Hindlimb muscle (tissue), 1 donor: ENCODE measurements at regions not wholly inside any gene's neighbourhood (a gene's known extent, or its start where the extent isn't known, plus 50 kb on each side); places are given as distances from the start of the nearest gene placed in this dataset.

ENCODE experiments used
- DNase-seq: peaks from one replicate; pipeline ENCODE4 v3.0.0-alpha.2; 2013

DNA sequence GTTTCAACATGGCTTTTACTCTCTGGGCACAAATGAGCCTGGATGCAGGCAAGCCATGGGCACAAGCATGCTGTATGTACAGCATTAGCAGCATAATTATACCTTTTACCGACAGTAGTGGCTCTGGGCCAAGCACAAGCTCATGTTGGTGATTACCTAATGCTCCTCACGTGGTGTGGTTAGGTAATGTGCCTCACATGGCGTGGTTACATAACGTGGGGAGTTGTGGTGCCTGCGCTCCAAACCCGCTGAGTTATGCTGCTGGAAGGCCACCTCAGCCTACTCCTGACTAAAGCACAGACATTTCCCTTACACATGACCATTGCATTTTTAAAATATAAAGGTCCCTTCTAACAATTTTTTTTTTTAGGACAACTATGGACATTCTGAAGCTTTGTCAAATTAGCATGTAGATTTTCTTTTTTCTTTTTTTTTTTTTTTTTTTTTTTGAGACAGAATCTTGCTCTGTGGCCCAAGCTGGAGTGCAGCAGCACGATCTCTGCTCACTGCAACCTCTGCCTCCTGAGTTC, 794.0 kb downstream of the EFNA5 start:
- no peak for DNase-seq

DNA sequence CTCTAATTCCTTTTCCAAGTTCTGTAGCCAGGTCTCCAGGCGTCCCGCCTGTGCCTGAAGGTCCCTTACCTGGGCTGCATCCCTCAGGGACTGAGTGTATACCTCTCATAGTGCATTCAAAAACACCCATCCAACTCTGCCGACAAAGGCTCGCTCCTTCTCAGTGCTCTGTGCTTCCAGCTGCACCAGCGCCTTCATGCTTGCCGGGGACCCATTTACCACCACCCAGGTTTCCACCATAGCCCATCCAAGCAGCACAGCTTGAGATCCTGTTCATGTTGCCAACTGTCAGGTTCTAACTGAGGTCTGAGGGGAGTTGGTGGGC, 794.5 kb downstream of the EFNA5 start:
- DNase-seq = no peak

DNA sequence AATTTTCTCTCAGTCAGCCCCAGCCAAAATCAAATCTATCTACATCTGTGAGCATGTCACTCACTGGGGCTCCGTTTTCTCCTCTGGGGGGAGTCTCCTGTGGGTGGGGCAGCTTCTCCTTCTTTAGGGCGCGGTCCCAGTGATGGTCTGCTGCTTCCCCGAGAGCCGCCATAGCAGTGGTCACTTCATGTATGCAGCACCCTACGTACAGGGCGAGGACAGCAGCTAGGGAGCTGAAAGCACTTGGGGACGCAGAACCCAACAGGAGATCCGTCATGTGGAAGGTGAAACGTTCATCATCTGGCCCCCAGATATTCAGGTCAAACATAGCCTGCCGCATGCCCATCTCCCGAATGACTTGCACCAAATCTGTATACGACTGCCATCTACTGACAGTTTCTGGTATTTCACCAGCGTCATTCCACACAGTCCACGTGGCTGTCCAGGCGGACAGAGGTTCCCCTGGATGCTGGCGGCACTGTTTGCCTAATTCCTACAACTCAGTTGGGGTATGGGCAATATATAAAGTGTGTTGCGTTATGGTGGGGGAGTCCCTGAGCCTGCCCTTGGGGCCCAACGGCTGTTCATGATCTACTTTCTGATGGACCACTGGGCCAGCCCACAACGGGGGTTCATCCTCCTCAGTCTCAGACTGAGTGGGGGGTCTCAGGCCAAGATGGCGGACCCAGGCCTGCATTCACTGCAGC, 795.0 kb downstream of the EFNA5 start:
- no peak for DNase-seq

DNA sequence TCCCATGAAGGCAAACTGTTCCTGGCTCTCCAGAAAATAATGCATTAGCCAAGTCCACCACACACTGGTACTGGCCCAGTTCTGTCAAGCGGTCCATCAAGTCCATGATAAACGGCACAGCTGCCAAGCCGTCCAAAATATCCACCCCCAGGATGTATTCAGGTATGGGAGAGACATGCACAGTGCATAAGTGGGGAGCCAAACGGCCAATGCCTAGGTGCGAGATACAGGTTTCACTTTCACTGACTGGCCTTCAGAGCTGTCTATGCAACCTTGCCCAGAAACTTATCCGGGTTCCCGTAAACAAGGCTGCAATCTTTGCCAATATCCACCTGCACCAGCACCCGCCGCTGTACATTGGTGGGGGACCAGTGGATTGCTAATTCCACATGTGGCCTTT, 795.8 kb downstream of the EFNA5 start:
- no peak for DNase-seq

DNA sequence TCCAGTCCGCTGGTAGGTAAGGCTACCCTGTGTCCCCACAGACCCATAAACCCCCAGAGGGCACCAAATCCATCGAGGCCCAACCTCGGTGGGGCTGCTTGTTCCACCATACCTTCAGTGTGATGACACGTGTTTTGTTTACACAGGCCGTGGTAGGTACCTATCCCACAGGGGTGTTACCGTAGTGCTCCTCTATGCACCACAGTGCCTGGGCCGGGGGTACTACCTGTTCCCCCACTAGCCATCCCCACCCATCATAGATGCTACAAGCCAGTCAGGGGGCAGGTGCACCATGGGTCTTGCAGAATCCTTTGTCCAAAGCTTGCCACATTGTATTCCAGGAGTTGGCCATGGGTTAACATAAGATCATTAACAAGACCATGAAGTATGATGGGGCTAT, 796.2 kb downstream of the EFNA5 start:
- DNase-seq = no peak

DNA sequence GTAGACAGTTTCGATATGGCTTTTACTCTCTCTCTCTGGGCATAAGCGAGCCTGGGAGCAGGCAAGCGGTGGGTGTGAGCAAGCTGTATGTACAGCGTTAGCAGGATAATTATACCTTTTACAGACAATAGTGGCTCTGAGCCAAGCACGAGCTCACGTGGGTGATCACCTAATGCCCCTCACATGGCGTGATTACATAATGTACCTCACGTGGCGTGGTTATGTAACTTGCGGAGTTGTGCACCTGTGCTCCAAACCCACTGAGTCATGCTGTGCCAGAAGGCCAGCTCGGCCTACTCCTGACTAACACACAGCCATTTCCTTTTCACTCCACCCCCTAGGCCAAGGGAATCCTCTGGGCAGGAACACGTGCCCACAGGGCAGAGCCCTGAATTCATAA, 797.2 kb downstream of the EFNA5 start:
- no peak for DNase-seq

DNA sequence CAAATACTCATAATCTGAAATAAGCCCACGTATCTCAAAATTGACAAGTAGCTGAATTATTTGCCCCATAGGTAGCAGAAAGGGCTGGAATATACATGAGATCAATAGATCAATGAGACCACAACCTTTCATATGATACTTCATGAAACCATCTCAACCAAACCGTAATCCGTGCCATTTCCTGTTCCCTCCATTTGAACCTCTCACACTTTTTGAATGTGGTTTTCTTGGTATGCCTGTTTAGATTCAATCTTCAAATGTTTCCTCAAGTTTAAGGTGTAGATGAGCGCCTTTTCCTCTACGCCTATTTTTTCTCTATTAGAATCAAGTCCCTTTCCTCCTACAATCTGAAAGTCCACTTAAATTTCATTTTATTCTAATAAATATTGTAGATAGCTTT, 805.5 kb downstream of the EFNA5 start:
- DNase-seq = no peak

DNA sequence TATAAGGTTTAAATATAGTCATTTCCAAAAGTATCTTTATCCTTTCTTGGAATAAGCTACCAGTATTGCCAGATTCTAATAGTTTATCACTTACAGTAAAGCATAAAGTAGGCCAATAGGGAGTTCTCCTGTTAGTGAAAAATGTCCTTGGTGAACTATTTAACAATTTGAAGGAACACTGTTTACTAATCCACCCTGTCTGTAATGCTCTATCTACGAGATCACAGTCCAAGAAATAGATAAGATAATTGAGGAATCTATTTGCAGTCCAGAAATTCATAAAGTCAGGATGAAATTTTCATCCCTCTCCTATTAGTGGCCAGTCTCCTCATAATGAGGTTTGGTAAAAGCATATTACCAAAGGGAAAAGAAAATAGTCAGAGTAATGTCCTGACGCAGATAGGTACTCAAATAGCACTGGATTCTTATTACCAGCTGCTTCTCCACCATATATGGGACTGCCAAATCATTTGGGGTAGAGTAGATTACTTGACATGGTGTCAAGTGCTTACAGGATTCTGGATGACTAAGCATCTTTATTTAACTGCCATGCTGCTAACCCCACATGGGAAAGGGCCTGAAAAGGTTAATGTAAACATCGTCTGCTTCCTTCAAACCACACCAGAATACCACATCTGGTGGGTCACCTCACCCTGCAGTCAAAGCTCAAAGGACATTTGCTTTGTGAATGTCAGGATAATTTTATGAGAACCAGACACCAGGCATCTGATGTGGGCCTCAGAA, 808.1 kb downstream of the EFNA5 start:
- no peak for DNase-seq

DNA sequence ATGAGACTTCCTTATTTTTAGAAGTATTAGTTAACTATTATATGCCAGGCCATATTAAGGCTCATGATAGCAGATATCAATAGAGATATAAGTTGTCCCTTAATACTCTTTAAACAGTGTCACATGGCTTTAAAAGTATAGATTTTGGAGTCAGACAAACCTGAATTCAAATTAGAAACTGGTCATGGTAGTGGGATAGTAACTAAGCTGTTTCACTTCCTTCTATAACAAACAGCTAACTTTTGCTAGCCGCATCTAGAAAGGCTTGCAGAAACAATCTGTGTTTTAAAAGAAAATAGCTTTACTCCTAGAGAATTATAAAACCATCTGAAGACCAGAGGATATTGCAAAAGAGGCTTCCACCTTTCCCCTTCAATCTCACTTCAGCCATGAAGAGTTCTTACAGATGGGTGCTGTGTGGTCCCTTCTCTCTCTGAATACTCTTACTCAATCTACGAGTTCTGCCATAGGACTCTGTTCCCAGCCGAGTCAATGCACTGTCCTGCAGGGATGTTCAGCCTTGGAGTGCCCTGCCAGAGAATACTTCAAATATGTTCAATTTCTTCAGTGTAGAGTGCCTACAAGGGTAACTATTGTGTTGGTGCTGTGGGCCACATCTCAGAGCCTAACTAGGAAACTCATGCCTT, 810.2 kb downstream of the EFNA5 start:
- no peak for DNase-seq

DNA sequence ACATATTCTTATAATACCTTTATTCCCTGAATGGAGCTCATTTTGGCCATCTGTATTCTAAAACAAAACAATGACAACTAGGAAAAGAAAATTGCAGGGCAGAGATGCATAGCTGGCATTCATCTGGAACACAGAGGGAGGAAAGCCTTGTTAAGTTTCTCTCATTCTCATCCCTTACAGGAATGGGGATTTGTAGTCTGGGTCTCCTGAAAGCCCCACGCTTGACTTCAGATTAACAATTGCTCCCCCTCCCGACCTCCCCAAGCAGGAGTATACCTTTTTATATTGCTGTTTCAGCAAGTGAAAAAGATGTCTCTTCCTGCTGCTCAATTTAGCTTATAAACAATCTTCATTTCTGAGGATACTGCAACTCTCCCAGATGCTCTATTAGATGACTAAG, 812.1 kb downstream of the EFNA5 start:
- no peak for DNase-seq

DNA sequence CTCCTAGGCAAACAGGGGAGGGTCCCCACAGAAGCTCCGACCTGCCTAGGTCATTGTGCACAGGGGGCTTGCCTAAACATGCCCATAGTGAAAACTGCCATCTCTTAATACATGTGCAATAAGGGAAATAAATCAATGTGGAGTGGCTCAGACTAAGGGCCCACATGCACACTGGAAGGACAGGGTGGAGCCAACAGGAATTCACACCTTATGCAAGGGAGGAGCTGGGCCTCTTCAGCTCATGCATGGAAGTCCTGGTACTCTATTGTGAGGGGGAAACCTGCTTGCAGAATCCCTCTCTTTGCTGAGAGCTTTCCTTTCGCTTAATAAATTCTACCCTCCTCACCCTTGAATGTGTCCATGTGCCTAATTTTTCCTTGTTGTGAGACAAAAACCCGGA, 815.8 kb downstream of the EFNA5 start:
- no peak for DNase-seq

DNA sequence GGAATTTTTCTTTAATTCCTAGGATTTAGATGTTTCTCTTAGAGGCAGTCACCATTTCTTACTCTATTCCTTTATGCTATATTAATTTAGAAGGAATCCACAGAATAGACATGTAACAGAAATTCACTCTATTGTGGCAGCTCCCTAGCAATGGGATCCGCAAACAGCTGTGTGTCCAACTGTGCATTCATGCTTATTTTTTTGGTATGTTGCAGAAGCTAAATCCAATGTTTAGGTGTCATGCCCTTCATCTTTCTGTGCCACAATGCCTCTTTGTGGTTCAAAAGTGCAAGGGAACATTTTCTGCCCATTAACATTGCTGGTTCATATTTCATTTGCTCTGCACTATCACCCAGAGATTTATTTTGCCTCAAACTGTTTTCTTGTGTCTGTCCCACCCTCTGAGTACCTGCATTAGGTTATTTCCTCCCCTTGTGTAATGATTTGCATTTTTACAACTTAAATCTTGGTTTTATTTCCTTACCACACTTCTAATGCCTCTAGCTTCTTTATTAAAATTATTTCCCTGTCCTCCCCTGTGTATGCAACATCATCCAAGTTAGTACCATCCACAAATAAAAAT, 816.5 kb downstream of the EFNA5 start:
- no peak for DNase-seq

DNA sequence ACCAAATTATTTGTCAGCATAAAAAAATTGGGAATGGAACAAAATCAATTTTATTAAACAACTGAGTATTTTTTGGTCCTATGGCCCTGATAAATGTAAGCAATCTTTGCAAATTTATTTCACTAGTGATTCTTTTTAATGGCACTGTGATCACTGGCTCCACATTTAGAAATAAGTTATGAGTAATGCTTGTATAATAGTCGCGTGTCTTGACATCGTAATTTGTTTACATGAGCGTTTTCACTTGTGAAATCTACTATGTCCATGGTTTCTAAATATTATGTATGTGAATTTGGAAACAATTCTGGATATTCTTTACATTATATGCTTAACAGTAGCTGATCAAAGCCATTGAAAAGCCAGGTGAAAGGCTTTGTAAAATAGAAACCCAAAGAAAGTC, 817.5 kb downstream of the EFNA5 start:
- no peak for DNase-seq

DNA sequence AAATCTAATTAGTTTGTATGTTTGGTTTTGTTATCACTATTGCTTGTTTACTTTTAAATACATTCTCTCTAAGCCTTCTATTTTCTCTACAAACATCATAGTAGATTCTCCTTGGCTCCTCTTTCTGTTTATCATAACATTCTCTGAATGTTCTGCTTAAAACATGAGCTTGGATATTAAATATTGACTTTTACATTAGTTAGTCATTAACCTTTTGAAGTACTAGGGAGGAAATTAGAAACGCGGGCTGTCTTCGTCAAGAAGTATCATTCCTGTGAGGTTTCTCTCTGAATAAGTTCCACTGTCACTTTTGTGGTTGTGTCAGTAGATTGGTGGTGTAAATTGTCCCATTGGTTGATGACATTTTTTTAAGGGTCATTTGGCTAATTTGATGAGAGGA, 821.5 kb downstream of the EFNA5 start:
- DNase-seq = no peak

DNA sequence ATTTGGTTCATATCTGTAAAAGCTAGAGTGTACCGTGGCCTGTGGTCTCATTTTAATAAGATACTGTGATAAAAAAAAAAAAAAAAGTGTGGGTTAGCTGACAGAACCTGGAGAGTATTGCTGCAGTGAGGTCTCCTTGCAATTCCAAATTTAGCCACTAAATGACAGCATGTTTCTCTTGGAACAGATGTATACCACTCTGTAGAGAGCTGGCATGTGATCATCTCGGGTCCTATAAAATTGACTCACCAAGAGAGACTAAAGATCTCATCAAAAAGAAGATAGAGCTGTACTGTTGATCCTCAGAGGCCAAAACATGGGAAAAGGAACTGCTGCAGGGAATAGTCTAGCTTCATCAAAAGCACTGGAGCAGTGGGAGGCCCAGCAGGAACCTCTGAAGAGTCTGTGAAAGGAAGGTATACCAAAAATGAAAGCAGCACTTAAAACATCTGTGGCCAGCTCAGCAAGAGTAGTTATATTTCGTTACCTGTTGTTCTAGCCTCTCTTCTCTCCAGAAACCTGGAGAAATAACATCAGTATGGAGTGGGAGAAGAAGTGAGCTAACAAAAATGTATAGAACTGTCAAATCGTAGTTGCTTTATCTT, 826.8 kb downstream of the EFNA5 start:
- DNase-seq = no peak

DNA sequence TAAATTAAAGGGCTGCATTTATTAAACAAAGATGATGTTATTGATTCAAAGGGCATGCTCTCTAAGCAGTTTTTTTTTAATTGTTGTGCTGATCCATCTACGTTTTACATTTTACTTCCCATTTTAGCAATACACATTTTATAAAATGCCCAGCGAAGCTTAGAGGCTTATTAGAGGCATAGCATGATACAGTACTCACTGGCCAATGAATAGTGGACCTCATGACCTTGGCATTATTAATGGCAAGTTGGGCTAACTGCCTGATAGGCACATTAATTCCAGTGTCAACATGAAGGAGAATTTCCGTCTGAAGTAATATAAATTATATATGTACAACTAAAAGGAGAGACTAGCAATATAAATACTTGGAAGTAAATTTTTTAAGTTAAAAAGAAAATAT, 837.2 kb downstream of the EFNA5 start:
- DNase-seq = no peak

DNA sequence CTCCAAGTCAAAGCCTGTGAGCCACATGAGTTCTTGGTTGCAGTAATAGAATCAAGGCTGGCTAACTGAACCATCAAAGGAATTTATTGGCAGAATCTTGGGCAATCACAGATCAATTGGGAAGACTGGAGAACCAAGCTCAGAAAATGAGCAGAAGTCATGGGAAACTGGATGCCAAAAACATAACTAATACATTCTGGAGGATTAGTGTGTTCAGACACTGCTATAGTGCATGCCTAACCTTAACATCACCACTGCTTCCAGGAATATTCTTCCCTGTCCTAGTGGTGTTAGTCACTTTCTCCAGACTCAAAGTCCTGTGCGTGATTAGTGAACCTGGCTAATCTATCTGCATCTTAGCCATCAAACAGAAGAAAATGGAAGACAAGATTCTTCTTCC, 843.7 kb downstream of the EFNA5 start:
- DNase-seq = no peak

DNA sequence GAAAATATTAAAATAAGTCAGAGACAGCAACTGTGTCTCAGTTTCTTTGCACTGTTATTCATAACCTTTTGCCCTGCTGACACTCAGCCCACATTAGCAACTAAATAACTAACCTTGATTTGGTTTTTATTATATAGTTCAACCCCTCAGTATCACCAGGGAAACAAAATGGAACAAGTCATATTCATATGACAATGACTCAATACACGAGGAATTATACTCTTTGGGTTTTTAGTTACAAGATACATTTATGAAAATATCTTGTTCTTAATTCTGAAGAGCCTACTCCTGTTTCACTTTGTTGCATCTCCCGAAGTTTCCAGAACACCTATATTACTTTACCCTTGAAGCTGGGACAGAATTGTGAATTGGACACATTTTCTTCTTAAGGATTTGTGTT, 845.4 kb downstream of the EFNA5 start:
- peak; percentile 4 for DNase-seq

DNA sequence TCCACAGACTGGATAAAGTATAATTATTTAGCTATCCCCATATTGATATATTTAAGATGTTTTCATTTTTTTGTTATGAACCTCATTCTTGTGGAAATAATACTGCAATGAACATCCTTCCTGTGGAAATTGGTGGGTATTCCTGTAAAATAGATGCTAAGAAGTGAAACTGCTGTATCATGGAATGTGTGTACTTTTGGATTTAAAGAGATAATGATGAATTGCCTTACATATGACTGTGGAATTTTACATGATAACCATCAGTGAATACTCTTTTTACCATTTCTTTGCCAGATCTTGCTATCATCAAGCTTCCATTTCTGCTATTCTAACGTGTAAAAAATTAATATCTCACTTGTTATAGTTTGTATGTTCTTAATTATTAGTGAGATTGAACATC, 847.9 kb downstream of the EFNA5 start:
- DNase-seq = no peak

DNA sequence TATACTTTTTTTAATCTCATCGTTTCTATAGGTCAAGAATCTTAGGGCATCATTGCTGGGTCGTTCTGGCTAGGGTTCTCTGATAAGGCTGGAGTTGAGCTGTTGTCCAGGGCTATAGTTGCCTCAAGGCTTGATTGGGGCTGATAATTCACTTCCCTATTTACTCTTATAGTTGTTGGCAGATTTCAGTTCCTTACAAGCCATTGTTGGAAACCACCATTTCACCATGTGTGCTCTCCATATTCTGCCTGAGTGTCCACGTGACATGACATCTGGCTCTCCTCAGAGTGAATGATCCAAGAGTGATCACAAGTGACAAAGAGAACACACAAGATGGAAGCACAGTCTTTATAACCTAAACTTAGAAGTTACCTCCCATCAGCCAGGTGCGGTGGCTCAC, 852.2 kb downstream of the EFNA5 start:
- no peak for DNase-seq

DNA sequence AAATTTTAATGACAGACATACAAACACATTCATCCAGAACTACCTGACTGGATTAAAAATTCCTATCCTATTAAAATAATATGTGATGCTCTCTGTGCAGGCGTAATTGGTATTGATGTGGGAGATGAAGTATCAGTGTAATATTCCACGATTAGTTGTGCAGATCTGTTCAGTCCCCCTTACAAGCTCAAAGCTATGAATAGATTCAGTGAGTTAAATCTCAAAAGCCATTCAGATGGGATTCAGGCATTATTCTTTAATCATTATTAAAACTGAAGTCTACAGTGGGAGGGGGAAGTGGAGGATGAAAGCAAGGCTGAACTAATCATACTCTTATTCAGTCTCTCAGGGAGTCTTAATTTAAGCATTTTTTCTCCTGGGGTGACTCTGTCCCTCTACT, 855.8 kb downstream of the EFNA5 start:
- no peak for DNase-seq

DNA sequence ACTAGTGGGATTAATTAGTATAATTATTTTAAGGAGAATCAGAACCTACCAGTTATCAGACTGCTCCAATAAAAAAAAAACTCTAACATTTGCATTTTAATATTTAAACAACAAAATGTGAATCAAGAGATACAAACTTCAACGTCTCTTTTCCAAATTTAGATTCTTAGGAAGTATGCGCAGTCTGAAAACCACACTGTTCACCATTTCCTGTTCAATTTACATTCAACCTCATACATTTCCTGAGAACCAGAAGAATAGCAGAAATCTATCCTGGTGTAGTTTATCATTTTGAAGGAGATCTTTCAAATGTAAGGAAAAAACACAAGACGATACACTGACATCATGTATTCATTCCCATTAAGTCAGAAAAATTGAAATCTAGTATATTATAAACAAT, 869.2 kb downstream of the EFNA5 start:
- DNase-seq = no peak

DNA sequence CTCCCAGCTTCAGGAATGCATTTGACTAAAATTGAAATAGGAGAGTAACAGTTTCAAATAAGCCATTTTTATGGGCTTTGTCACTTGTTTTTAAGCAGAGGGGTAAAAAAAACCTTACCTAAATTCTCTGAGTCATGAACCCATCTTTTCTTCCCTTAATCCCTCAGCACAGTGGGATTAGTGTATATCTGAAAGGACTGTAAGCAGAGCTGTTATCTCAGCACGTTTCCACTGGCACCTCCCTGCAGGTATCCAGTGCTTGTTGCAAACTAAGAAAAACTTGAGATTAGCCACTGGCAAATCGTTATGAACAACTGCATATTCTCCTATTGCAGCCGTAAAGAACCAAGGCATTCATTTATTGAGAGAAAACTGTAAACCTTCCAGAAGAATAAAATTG, 872.7 kb downstream of the EFNA5 start:
- no peak for DNase-seq
